Dermis microvascular lymphatic vessel endothelial cell (primary cell): ENCODE measurements at regions not wholly inside any gene's neighbourhood (a gene's known extent, or its start where the extent isn't known, plus 50 kb on each side); places are given as distances from the start of the nearest gene placed in this dataset.
"Not testable (repeated sequence)": the region's sequence is repeated elsewhere in the genome, so short reads cannot be mapped to it uniquely, and the experiment has no call there.

Experiments used
- DNase-seq, 2 donors: peaks; one replicate each; pipeline versions ENCODE4 v3.0.0 to v3.0.0-alpha.2; 2010; ENCODE audit warnings: low read depth in 2 of 2

DNA sequence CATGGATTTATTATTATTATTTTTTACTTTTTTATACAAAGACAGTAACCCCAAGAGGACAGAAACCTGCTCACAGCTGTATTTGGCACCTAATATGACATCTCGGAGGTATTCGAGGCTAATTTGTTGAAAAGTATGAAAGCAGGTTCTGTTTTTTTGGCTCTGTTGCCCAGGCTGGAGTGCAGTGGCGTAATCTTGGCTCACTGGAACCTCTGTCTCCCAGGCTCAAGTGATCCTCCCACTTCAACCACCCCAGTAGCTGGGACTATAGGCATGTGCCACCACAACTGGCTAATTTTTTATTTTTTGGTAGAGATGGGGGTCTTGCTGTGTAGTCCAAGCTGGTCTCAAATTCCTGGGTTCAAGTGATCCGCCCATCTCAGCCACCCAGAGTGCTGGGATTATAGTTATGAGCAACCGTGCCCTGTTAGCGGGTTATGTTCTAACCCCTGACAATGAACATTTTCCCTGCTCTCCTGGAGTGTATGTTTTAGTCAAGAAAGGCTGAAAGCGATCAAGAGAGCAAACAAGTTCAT is 53.7 kb upstream of the ZNF217 start:
- no peak for DNase-seq

GRCh38 chr20:53646550-53646949 is 52.9 kb upstream of the ZNF217 start:
- DNase-seq = no peak

DNA sequence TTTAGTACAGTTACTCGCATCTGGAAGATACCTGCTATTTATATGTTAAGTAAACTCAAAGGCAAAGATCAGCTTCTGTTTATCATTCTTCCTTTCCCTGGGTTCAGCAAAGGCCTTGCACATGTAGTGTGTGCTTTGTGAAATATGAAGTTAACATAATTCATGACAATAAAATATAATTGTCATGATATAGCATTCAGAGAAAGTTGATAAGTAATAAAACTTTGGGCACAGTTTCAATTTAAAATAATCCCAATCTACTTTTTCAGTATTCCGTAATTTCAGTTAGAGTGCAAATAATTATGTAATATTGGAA is 51.9 kb upstream of the ZNF217 start:
- DNase-seq = no peak

DNA sequence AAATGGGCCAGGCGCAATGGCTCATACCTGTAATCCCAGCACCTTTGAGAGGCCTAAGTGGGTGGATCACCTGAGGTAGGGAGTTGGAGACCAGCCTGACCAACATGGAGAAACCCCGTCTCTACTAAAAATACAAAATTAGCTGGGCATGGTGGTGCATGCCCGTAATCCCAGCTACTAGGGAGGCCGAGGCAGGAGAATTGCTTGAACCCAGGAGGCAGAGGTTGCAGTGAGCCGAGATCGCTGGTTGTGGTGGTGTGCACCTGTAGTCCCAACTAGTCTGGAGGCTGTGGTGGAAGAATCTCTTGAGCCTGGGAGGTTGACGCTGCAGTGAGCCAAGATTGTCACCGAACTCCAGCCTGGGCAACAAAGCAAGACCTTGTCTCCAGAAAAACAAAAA is 50.5 kb upstream of the ZNF217 start:
- not testable (repeated sequence) for DNase-seq
